ENCODE measurements at regions not wholly inside any gene's neighbourhood (a gene's known extent, or its start where the extent isn't known, plus 50 kb on each side); places are given as distances from the start of the nearest gene placed in this dataset.

GRCh38 chr15:95724908-95725633 lies 605.4 kb upstream of the NR2F2 start:
- TF ChIP-seq CTCF (IDR thresholded peaks at IDR 0.05; ENCODE audit: borderline replicate concordance, extremely low read depth, low read length, poor library complexity, severe bottlenecking) (no peak), EZH2 (IDR thresholded peaks at IDR 0.05; ENCODE audit: borderline replicate concordance, low read depth, low read length, severe bottlenecking) (no peak)
